Large intestine (tissue), 3 donors: ENCODE measurements at regions not wholly inside any gene's neighbourhood (a gene's known extent, or its start where the extent isn't known, plus 50 kb on each side); places are given as distances from the start of the nearest gene placed in this dataset.

Source experiments
- DNase-seq, 2 donors: peaks; one replicate each; pipeline versions ENCODE4 v3.0.0 to v3.0.0-alpha.2; 2013
- H3K27ac ChIP-seq: one replicate; pipeline ENCODE4 v1.5.1; 2013; ENCODE audit warnings: low read length
- H3K27me3 ChIP-seq: 2 replicates; pipeline ENCODE4 v1.6.1; 2013; ENCODE audit warnings: low read length; ENCODE audit not compliant: control insufficient read depth, insufficient read depth
- H3K36me3 ChIP-seq: 2 replicates; pipeline ENCODE4 v1.6.1; 2013; ENCODE audit warnings: low read length; ENCODE audit not compliant: control insufficient read depth, insufficient read depth
- H3K4me1 ChIP-seq: one replicate; pipeline ENCODE4 v1.6.1; 2013; ENCODE audit warnings: low read length; ENCODE audit not compliant: control insufficient read depth, insufficient read depth
- H3K4me3 ChIP-seq: one replicate; pipeline ENCODE4 v1.5.1; 2013; ENCODE audit warnings: low read length
- H3K9me3 ChIP-seq: one replicate; pipeline ENCODE4 v1.6.1; 2013; ENCODE audit warnings: mild to moderate bottlenecking, low read depth, low read length, moderate library complexity; ENCODE audit not compliant: control insufficient read depth
- WGBS: methylation state at CpG from one replicate; pipeline ENCODE4 v1.1.5; 2013; ENCODE audit warnings: low lambda C conversion rate; ENCODE audit not compliant: insufficient coverage; 5-methylcytosine and 5-hydroxymethylcytosine counted together

DNA sequence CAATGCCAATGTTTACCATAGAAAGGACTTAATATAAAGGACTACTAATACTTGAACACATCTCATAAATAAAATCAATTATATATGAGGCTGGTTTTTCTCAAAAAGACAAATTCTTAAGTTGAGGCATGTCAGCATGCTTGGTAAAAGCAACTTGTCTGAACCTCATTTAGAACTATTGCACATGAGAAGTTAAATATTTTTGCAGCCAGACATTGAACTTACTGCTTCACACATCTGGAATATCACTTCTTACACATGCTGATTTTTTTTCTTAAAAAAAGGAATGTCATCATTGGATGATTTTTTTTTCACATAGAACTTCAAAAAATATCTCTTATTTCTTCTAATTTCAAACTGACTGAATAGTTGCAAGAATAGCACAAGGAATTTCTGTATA lies 609.0 kb downstream of the EPHA4 start:
- Histone ChIP-seq H3K27me3 (no peaks in the 10 kb centered on the region), H3K4me3 (no peak overlapping the region), H3K36me3 (no peaks in the 10 kb centered on the region), H3K9me3 (no peaks in the 10 kb centered on the region), H3K4me1 (no peaks in the 10 kb centered on the region), H3K27ac (no peak overlapping the region)
- DNase-seq: no peak

- WGBS: no CpG with 5 or more reads among the region's 3 CpGs
- Histone ChIP-seq H3K4me3 (no peak overlapping the region), H3K4me1 (no peaks in the 10 kb centered on the region), H3K36me3 (no peaks in the 10 kb centered on the region), H3K27me3 (no peaks in the 10 kb centered on the region), H3K9me3 (no peaks in the 10 kb centered on the region), H3K27ac (no peak overlapping the region)
- DNase-seq: no peak
Observed at GRCh38 chr2:220963930-220964329, 608.2 kb downstream of the EPHA4 start.

GRCh38 chr2:220966636-220967035 lies 605.5 kb downstream of the EPHA4 start:
- Histone ChIP-seq H3K27me3 (no peaks in the 10 kb centered on the region), H3K36me3 (no peaks in the 10 kb centered on the region), H3K27ac (no peak overlapping the region), H3K4me3 (no peak overlapping the region), H3K4me1 (no peaks in the 10 kb centered on the region), H3K9me3 (no peaks in the 10 kb centered on the region)
- no peak for DNase-seq
- no CpG with 5 or more reads among the region's 3 CpGs for WGBS

- no peaks in the 10 kb centered on the region for H3K27me3 ChIP-seq
- WGBS: 0% methylated on average over 3 of the region's 3 CpGs
- H3K36me3 ChIP-seq: no peaks in the 10 kb centered on the region
- no peak for DNase-seq
- no peak overlapping the region for H3K27ac ChIP-seq
- no peaks in the 10 kb centered on the region for H3K9me3 ChIP-seq
- no peaks in the 10 kb centered on the region for H3K4me1 ChIP-seq
- H3K4me3 ChIP-seq: no peak overlapping the region
Observed at GRCh38 chr2:220969348-220969747, 602.8 kb downstream of the EPHA4 start.

GRCh38 chr2:220980966-220981675 lies 591.0 kb downstream of the EPHA4 start:
- no peak for DNase-seq
- H3K4me3 ChIP-seq: no peak overlapping the region
- no peaks in the 10 kb centered on the region for H3K9me3 ChIP-seq
- no peaks in the 10 kb centered on the region for H3K27me3 ChIP-seq
- H3K4me1 ChIP-seq: no peaks in the 10 kb centered on the region
- H3K36me3 ChIP-seq: no peaks in the 10 kb centered on the region
- no peak overlapping the region for H3K27ac ChIP-seq
- whole genome bisulfite sequencing: 100% methylated on average over 1 of the region's 4 CpGs

DNA sequence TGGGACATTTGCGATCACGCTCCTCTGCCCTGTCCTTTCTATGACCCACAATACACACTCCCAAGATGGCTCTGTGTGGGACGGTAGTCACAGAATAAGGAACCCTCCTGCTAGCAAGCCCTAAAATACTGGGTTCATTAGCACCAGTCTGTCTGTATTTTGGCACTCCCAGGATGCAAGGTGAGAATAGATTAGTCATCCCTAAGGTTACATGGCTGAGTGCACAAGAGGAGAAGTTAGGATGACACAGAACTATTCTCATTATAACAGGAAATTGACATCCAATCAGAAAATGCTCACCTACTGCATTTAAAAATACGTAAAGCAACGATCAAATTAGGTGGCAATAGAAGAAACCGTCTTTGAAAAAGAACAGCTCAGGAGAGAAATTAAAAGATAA lies 590.2 kb downstream of the EPHA4 start:
- DNase-seq: no peak
- Histone ChIP-seq H3K9me3 (no peaks in the 10 kb centered on the region), H3K36me3 (no peaks in the 10 kb centered on the region), H3K27me3 (no peaks in the 10 kb centered on the region), H3K4me1 (no peaks in the 10 kb centered on the region), H3K4me3 (no peak overlapping the region), H3K27ac (no peak overlapping the region)
- WGBS: 92% methylated on average over 3 of the region's 6 CpGs

DNA sequence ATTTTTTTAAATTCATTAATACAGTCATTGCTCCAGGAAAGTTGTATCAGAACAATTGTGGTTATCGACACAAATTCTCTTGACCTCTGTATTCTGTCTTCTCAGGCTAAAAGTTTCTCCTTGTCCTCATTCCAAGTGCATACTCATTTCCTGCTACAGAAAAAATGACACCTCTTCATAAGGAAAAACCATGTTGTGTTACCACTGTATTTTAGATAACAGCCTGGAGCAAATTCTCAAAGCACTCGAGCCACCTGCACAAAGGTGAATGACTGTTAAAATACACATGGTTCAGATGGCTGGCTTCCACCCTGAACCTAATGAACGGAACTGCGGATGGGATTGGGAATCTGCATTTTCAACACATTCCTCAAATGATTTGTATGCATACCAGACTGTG lies 586.5 kb downstream of the EPHA4 start:
- no peak overlapping the region for H3K27ac ChIP-seq
- H3K9me3 ChIP-seq: no peaks in the 10 kb centered on the region
- no peaks in the 10 kb centered on the region for H3K27me3 ChIP-seq
- no peak for DNase-seq
- H3K4me1 ChIP-seq: no peaks in the 10 kb centered on the region
- no CpG with 5 or more reads among the region's 4 CpGs for WGBS
- no peaks in the 10 kb centered on the region for H3K36me3 ChIP-seq
- H3K4me3 ChIP-seq: no peak overlapping the region

GRCh38 chr2:220987839-220988238 lies 584.3 kb downstream of the EPHA4 start:
- WGBS: 100% methylated on average over 1 of the region's 3 CpGs
- no peak for DNase-seq
- no peak overlapping the region for H3K4me3 ChIP-seq

GRCh38 chr2:220991972-220992371 lies 580.1 kb downstream of the EPHA4 start:
- no peak for DNase-seq
- Histone ChIP-seq H3K36me3 (no peaks in the 10 kb centered on the region), H3K4me1 (no peaks in the 10 kb centered on the region), H3K9me3 (no peaks in the 10 kb centered on the region), H3K27ac (no peak overlapping the region), H3K27me3 (no peaks in the 10 kb centered on the region), H3K4me3 (no peak overlapping the region)

More at GRCh38 chr2:220987839-220988238, 584.3 kb downstream of the EPHA4 start:
- Histone ChIP-seq H3K27ac (no peak overlapping the region), H3K4me1 (no peaks in the 10 kb centered on the region), H3K36me3 (no peaks in the 10 kb centered on the region), H3K27me3 (no peaks in the 10 kb centered on the region), H3K9me3 (no peaks in the 10 kb centered on the region)

- WGBS: 80% methylated on average over 3 of the region's 3 CpGs
- no peak overlapping the region for H3K27ac ChIP-seq
- H3K36me3 ChIP-seq: no peaks in the 10 kb centered on the region
- no peaks in the 10 kb centered on the region for H3K27me3 ChIP-seq
- H3K4me1 ChIP-seq: no peaks in the 10 kb centered on the region
- no peak for DNase-seq
- H3K4me3 ChIP-seq: no peak overlapping the region
- H3K9me3 ChIP-seq: no peaks in the 10 kb centered on the region
Observed at GRCh38 chr2:220994846-220995245, 577.3 kb downstream of the EPHA4 start.

DNA sequence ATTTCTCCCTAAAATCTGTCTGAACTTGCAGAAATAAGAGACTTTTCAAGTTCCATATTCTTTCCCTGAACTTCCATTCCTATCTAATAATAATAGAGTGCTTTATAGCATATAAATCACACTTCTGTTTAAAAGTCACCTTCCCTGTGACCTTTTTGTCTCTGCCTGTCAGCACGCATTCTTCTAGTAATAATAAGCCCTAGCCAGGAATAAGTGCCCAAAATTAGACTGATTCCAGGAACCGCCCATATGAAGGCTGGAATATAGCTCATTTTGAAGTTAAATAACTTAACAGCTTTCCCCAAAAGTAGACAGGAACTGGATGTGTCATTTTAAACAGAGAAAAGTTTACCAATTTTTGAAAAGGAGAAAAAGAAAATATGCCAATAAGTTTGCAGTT lies 576.5 kb downstream of the EPHA4 start:
- no peaks in the 10 kb centered on the region for H3K4me1 ChIP-seq
- WGBS: no CpG with 5 or more reads among the region's 2 CpGs
- no peaks in the 10 kb centered on the region for H3K27me3 ChIP-seq
- H3K9me3 ChIP-seq: no peaks in the 10 kb centered on the region
- no peak for DNase-seq
- H3K27ac ChIP-seq: no peak overlapping the region
- H3K36me3 ChIP-seq: no peaks in the 10 kb centered on the region
- H3K4me3 ChIP-seq: no peak overlapping the region
